HG03175 (cell line): ENCODE measurements at regions not wholly inside any gene's neighbourhood (a gene's known extent, or its start where the extent isn't known, plus 50 kb on each side); places are given as distances from the start of the nearest gene placed in this dataset.

Experiments
- ATAC-seq: cut with Tn5 transposase; IDR thresholded peaks from one replicate; pipeline ENCODE4 v1.9.1; 2021; ENCODE audit warnings: mild to moderate bottlenecking, moderate library complexity; ENCODE audit not compliant: unreplicated experiment

GRCh38 chr1:98221923-98222322 is 301.1 kb upstream of the DPYD start:
- no peak for ATAC-seq

GRCh38 chr1:98217601-98218000 is 296.8 kb upstream of the DPYD start:
- ATAC-seq = no peak

DNA sequence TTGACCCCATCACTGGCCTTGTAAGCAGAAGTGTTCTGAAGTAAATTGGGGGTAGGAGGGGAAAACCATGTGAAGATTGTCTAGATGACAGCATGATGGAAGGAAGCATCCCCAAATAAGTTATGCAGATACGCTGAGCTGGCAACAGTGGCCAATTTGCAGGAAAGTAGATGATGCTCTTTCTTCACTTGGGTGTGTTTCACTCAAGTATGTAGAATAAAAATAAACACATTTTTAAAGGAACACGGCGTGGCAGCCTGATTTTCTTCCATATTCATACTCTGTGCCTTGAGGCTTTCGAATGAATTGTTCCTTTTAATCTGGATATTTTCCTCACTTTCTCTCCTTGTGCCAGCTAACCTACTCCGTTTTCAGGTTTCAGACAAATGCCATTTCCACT is 295.5 kb upstream of the DPYD start:
- ATAC-seq = no peak

- no peak for ATAC-seq
Measured at GRCh38 chr1:98211271-98211845, 290.5 kb upstream of the DPYD start.

DNA sequence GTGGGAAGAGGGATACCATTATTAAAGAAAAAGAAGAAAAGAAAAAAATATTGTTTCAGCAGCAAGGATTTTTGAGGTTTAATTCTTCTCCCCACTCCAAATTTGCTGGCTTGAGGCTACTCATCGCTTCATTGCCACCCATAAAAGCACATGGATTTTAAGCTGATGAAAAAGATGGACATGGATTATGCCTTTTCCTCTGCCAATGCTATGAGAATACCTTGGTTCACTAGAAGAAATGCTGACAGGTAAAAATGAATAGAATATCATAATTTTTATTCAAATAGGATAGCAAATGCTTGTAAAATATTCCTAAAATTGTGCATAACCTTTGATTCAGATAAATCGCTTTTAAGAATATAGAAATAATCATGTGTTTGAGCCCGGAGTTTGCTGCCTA is 289.7 kb upstream of the DPYD start:
- ATAC-seq = no peak

- ATAC-seq = no peak
Measured at GRCh38 chr1:98210064-98210463, 289.2 kb upstream of the DPYD start.

DNA sequence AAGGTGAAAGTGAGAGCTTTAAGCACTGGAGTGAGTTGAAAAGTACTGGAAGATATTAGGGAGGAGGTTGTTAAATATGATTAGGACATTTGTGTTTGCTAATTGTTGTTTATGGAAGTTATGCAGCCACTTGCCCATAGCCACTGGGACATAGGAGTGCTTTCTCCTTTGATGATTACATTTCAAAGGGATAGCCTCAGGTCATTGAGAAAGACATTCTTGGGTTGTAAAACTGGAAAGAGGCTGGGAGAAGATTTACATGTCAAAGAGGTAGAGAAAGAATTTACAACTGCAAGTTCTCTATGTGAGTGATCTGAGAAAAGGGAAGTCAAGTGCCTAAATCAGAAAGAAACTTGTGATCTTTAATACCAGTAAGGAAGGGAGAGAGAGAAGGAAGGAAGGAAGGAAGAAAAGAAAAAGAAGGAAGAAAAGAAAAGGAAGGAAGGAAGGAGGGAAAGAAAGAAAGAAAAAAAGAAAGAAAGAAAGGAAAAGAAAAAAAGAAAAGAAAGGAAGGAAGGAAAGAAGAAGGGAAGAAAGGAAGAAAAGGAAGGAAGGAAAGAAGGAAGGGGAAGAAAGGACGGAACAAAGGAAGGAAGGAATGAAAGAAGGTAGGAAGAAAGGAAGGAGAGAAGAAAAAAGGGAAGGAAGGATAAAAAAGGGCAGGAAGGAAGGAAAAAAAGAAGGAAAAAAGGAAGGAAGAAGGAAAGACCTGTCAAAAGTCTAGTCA is 284.6 kb upstream of the DPYD start:
- no peak for ATAC-seq

DNA sequence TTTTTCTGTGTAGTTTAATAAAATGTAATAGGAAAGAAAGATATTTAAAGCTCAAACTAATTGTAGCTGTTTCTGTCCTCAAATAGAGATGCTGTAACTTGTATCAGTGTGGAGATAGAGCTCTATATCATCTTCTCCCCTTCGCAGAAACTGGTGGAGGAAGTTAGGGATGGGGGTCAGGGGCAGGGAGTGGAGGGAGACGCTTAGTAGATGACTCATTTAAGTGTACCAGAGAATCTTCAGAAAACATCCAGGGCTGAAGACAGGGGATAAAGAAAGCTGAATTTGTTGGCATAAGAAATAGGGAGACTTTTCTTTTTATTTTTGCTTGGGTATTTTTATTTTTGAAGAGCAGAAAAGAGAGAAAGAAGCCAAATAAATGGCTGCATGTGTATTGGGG is 282.6 kb upstream of the DPYD start:
- no peak for ATAC-seq

DNA sequence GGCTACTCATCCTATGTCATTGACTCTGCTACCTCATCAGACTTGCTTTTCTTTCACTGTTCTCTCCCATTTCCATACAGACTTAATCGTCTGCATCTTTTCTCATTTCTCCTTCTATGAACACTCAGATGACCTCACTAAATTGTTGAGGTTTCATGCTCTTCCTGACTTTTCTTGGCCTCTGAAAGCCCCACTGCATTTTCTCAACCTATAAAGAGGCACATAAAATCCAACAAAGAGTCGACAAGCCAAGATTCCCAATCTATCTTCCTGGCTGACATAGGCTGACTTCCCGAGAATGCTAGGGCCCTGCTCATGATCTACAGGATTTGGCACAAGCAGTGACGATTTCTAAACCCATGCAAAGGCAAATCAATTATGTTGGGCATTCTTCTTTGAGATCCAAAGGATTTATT is 280.8 kb upstream of the DPYD start:
- ATAC-seq = no peak

- no peak for ATAC-seq
Measured at GRCh38 chr1:98197356-98197755, 276.5 kb upstream of the DPYD start.

DNA sequence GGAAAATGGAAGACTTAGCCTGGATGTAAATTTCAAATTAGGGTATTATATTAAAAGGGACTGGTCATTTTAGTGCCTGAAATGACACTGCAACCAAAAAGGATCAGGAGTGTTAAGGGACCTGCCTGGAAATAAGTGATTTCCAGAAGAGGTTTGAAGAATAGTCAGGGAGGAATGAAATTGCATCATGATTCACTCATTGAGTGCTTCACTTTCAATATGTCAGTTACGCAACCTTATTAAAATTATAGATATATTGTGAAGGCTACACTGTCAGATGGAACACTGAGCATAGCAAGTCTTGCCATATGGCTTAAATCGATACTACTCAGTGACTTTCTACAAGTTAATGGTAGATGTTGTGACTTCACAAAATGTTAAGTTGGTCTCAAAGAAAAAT is 275.2 kb upstream of the DPYD start:
- no peak for ATAC-seq

DNA sequence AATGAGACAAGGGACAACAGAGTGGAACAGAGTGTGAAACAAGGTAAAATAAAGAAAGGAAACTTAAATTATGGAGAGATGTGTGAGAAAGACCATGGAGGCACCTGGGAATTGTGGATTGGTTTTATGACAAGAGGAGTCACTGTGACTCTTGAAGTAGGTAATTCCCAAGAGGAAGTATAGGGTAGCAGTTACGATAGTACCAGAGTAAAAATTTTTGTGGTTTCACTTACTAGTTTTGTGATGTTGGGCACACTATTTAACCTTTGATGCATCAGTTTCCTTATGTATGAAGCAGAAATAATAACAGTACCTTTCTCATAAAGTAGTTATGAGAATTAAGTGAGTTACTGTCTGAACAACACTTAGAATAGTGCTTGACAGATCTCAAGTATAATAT is 267.9 kb upstream of the DPYD start:
- no peak for ATAC-seq

GRCh38 chr1:98184856-98185255 is 264.0 kb upstream of the DPYD start:
- ATAC-seq = no peak

DNA sequence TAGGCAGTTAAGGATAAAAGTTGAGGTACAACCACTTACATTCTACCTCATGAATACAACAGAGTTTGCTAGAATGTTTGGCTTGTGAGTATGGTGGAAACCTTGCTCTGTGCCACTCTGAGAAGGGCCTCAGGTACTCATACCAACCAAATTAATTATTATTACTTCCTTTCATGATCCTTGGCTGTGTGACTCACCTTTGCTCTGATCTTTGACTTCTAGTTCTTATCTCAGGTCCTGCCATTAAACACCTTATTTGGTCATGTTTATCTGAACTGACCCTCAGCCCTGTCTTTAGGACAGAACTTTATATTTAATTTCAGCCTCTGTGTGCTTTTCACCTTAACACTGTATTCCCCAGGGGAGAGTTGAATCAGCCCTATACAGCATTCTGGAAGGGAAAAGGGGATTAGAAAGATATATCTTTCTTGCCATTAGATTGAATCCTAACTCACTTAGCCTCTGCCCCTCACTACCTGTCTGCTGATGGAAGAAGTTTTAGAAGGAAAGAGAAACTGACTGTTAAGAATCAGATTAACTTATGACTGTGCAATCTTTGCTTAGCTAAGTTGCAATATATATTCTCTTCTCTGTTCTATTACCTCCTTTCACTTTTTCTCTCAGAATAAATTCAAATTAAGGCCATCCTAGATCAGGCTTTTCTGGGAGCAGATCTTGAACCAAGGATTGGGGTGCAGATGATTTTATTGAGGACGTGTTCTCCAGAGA is 260.4 kb upstream of the DPYD start:
- no peak for ATAC-seq

DNA sequence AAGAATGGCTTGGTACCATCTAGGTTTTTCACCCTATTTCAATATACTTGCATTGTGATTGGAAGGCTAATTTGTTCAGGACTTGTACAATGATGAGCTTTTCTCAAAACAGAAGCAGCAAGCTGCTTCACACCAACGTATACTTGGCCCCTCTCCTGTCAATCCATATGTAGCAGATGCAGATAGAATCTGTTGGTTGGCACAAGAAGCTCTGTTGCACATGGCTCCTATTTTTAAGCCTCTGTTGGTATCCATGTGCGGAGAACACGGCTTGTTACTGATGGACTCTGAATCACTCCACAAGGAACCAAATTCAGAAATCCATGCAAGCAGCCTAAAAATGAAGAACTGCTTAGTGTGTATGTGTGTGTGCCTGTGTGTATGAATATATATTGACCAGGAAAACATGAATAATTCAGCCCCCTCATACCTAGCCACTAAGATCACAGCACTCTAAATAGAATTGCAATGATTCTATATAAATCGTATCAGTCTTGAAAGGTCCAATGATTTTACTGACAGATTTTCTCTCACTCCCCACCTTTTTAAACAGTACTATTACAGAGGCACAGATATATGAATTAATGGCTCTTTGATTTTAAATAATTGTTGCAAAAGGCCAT is 258.4 kb upstream of the DPYD start:
- ATAC-seq = no peak

DNA sequence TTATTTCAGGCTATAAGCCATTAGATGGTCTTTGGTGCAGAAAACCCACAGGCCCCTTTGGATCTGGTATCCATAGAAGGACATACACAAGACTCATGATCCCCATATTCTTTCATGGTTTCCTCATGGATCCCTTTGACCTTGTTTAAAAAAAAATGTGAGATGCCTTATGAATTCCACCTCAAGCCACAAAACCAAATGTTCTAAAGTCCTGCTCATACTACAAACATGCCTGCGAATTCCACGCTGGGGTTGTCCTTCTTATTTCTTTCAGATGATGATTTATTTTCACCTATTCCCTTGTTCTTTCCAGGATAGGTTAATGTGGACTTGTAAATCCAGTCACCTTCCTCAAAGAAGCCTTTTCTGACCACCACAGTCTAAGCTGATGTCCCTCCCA is 256.9 kb upstream of the DPYD start:
- ATAC-seq = no peak

GRCh38 chr1:98176936-98177335 is 256.1 kb upstream of the DPYD start:
- no peak for ATAC-seq

DNA sequence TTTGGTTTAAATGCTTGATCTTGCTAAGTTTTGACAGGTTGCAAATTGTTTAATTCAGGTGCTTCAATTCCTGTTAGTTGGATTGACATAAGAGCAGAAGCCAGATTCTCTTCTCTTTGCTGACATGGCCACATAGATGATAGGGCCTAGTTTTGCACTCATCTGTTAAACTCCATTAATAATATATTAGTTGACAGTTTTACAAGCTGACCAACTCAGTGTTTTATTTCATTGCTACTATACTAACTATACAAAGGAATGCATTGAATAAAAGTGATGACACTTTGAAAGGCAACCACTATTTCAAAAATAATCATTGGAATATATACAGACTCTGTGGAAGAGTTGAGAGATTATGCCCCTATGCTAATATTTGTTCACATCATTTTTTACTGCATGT is 255.6 kb upstream of the DPYD start:
- ATAC-seq = no peak

DNA sequence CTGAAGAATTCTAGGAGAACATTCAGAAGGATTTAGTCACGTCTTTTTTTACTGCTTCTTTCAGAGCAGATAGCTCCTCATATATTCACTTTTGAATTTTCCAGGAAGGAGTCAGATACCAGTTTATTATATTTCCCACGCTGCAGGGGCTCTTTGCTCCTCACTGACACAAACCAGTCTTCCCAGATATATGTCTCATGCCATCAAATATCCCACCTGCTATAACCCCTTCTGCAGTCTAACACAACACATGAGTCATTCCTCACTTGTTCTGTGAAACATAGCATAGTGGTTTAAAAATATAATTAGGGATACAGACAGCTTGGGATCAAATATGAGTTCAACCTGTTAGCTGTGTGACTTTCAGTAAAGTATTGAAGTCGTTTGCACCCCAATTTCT is 251.7 kb upstream of the DPYD start:
- no peak for ATAC-seq

DNA sequence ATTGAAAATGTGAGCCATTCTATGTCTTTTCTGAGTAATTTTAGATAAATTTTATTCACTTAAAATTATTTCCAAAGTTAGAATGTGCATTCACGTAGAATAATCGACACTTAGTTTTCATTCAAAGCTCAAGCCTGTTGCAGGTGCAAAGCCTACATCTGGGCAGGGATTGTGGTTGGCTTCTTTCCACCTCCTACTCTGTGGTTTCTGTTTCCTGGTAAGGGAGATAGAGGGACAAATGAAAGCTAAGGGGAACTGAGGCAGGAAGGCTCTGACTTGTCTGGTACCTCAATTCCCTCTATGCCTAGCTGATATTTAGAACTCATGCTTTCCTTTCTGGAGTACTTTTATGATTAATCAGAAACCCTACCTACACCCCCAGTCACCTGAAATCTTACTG is 251.2 kb upstream of the DPYD start:
- ATAC-seq = no peak

DNA sequence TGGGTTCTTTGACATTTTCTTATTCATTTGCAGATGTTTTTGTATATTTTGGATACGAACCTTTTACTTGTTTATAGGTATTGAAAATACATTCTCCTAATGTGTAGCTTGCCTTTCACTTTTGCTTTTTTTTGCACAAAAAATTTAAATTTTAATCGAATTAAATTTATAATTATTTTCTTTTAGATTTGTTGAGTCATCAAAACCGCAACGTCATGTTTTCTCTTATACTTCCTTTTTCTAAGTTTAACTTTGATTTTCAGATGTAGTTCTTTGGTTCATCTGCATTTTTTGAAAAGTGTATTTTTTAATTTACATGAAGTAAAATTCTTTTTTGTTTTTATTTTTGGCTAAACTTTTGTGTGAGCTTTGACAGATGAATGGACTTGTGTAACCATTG is 243.7 kb upstream of the DPYD start:
- ATAC-seq = no peak
